ENCODE measurements at regions not wholly inside any gene's neighbourhood (a gene's known extent, or its start where the extent isn't known, plus 50 kb on each side); places are given as distances from the start of the nearest gene placed in this dataset.

- TF ChIP-seq KAT8 (CRISPR knock-in tag; IDR thresholded peaks at IDR 0.05) = 0 out of 2 replicates have a peak, but pooled peaks have one; percentile 46
- no peak for TF ChIP-seq ELF1 (CRISPR knock-in tag; IDR thresholded peaks at IDR 0.05)
- TF ChIP-seq HIVEP1 (CRISPR knock-in tag; IDR thresholded peaks at IDR 0.05) = no peak
- TF ChIP-seq RORA (CRISPR knock-in tag; IDR thresholded peaks at IDR 0.05) = no peak
- TF ChIP-seq ZSCAN5A (CRISPR knock-in tag; IDR thresholded peaks at IDR 0.05; ENCODE audit: borderline replicate concordance) = no peak
- TF ChIP-seq POLR2AphosphoS5 (IDR thresholded peaks at IDR 0.05; ENCODE audit: low read depth, low read length) = no peak
- TF ChIP-seq RARG (CRISPR knock-in tag; IDR thresholded peaks at IDR 0.05; ENCODE audit: low read depth) = no peak
- no peak for TF ChIP-seq ZNF747 (CRISPR knock-in tag; IDR thresholded peaks at IDR 0.05; ENCODE audit: borderline replicate concordance)
- TF ChIP-seq SUZ12 (IDR thresholded peaks at IDR 0.05; ENCODE audit: low read depth, low read length) = no peak
- no peak for TF ChIP-seq ZNF556 (CRISPR knock-in tag; IDR thresholded peaks at IDR 0.05; ENCODE audit: borderline replicate concordance)
- 0 out of 2 replicates have a peak, but pooled peaks have one; percentile 31 for TF ChIP-seq DPF2 (CRISPR knock-in tag; IDR thresholded peaks at IDR 0.05; ENCODE audit: borderline replicate concordance, low read depth)
- no peak for TF ChIP-seq REST (IDR thresholded peaks at IDR 0.05; ENCODE audit: borderline replicate concordance in 1 of 2, low read depth in 1 of 2, low read length in 2 of 2)
- no peak for TF ChIP-seq HNRNPL (IDR thresholded peaks at IDR 0.05; ENCODE audit: low read depth, low read length)
- no peak for TF ChIP-seq CTCF (CRISPR knock-in tag; IDR thresholded peaks at IDR 0.05)
These were observed 134.7 kb upstream of the AGR3 start for GRCh38 chr7:17016402-17017010.

Measured in HepG2 (cell line).